PFSK-1 (cell line): ENCODE measurements at regions not wholly inside any gene's neighbourhood (a gene's known extent, or its start where the extent isn't known, plus 50 kb on each side); places are given as distances from the start of the nearest gene placed in this dataset.

ENCODE experiments used
- FOXP2 ChIP-seq: optimal IDR thresholded peaks from 2 replicates; pipeline ENCODE3; 2011; ENCODE audit warnings: borderline replicate concordance, control low read depth, inconsistent platforms; ENCODE audit not compliant: insufficient read depth; ENCODE audit errors: extremely low read length, extremely low read depth
- POLR2AphosphoS5 ChIP-seq: IDR thresholded peaks from 2 replicates; pipeline ENCODE4 v1.6.1; 2012; ENCODE audit warnings: low read depth, mild to moderate bottlenecking, control low read depth, low read length, moderate library complexity
- SIN3A ChIP-seq: IDR thresholded peaks from 2 replicates; pipeline ENCODE4 v1.6.1; 2012; ENCODE audit warnings: mild to moderate bottlenecking, low read length, moderate library complexity, borderline replicate concordance; ENCODE audit not compliant: insufficient read depth
- TAF1 ChIP-seq: IDR thresholded peaks from 2 replicates; pipeline ENCODE4 v1.6.1; 2012; ENCODE audit warnings: low read length, control low read depth, borderline replicate concordance; ENCODE audit not compliant: insufficient read depth
- TF ChIP-seq, protein P1 (sequence below), 2 experiments: IDR thresholded peaks; 2 replicates each; pipeline versions ENCODE4 v1.6.1 to v1.8.0; 2011 to 2012; ENCODE audit warnings: low read depth in 2 of 2, low read length in 2 of 2, control low read depth in 1 of 2, inconsistent platforms in 1 of 2, mild to moderate bottlenecking in 1 of 2, moderate library complexity in 1 of 2; ENCODE audit not compliant: insufficient read depth in 1 of 2

- TF ChIP-seq TAF1, result no peak
- TF ChIP-seq, protein P1, sequence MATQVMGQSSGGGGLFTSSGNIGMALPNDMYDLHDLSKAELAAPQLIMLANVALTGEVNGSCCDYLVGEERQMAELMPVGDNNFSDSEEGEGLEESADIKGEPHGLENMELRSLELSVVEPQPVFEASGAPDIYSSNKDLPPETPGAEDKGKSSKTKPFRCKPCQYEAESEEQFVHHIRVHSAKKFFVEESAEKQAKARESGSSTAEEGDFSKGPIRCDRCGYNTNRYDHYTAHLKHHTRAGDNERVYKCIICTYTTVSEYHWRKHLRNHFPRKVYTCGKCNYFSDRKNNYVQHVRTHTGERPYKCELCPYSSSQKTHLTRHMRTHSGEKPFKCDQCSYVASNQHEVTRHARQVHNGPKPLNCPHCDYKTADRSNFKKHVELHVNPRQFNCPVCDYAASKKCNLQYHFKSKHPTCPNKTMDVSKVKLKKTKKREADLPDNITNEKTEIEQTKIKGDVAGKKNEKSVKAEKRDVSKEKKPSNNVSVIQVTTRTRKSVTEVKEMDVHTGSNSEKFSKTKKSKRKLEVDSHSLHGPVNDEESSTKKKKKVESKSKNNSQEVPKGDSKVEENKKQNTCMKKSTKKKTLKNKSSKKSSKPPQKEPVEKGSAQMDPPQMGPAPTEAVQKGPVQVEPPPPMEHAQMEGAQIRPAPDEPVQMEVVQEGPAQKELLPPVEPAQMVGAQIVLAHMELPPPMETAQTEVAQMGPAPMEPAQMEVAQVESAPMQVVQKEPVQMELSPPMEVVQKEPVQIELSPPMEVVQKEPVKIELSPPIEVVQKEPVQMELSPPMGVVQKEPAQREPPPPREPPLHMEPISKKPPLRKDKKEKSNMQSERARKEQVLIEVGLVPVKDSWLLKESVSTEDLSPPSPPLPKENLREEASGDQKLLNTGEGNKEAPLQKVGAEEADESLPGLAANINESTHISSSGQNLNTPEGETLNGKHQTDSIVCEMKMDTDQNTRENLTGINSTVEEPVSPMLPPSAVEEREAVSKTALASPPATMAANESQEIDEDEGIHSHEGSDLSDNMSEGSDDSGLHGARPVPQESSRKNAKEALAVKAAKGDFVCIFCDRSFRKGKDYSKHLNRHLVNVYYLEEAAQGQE (IDR thresholded peaks at IDR 0.05; ENCODE audit: insufficient read depth in 1 of 2, low read depth in 2 of 2, low read length in 2 of 2), result no peak
- no peak for TF ChIP-seq POLR2AphosphoS5
- no peak for TF ChIP-seq FOXP2
- no peak for TF ChIP-seq SIN3A
Measured at GRCh38 chr2:163863073-163863472, 127.3 kb upstream of the FIGN start.

DNA sequence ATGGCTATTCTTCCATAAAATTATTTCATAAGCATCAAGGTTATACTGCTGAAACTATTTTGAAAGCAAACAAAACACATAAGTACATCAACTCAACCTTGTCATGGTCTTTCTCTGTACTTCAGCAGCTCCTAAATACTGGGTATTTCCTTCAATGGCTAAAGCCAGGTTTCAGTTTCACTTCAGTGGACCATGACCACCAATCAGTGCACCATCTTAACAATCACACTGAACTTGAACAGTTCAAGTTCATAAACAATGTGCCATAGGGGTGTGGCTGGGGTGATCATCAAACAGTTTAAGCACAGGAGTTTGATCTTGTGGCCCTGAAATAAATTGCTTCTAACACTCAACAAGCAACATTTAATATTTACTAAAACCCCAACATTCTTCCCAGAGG is 124.1 kb upstream of the FIGN start:
- TF ChIP-seq FOXP2 (no peak), POLR2AphosphoS5 (no peak)
- TF ChIP-seq, protein P1 (IDR thresholded peaks at IDR 0.05; ENCODE audit: insufficient read depth in 1 of 2, low read depth in 2 of 2, low read length in 2 of 2), result no peak

GRCh38 chr2:163856941-163857340 is 121.1 kb upstream of the FIGN start:
- TF ChIP-seq TAF1 (no peak), FOXP2 (no peak), POLR2AphosphoS5 (no peak), SIN3A (no peak)
- TF ChIP-seq, protein P1 (IDR thresholded peaks at IDR 0.05; ENCODE audit: insufficient read depth in 1 of 2, low read depth in 2 of 2, low read length in 2 of 2), result no peak

GRCh38 chr2:163852616-163853015 is 116.8 kb upstream of the FIGN start:
- TF ChIP-seq FOXP2, result no peak
- TF ChIP-seq TAF1, result no peak
- no peak for TF ChIP-seq SIN3A
- no peak for TF ChIP-seq POLR2AphosphoS5
- TF ChIP-seq, protein P1 (IDR thresholded peaks at IDR 0.05; ENCODE audit: insufficient read depth in 1 of 2, low read depth in 2 of 2, low read length in 2 of 2), result no peak

DNA sequence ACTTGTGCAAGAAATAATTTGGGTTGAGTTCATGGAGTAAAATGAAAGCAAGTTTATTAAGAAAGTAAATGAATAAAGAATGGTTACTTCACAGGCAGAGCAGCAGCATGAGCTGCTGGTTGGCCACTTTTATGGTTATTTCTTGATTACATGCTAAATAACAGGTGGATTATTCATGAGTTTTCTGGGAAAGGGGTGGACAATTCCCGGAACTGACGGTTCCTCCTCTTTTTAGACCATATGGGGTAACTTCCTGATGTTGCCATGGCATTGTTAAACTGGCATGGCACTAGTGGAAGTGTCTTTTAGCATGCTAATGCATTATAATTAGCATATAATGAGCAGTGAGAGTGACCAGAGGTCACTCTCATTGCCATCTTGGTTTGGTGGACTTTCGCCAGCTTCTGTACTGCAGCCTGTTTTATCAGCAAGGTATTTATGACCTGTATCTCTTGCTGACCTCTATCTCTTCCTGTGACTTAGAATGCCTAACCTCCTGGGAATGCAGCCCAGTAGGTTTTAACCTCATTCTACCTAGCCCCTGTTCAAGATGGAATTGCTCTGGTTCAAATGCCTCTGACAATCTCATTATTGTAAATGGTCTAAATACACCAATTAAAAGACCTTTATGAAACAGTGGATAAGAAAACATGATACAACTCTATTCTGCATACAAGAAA is 114.1 kb upstream of the FIGN start:
- TF ChIP-seq POLR2AphosphoS5 (no peak), FOXP2 (no peak), TAF1 (no peak), SIN3A (no peak)
- TF ChIP-seq, protein P1 (IDR thresholded peaks at IDR 0.05; ENCODE audit: insufficient read depth in 1 of 2, low read depth in 2 of 2, low read length in 2 of 2), result no peak
